Left lung (tissue), 4 donors: ENCODE measurements at regions not wholly inside any gene's neighbourhood (a gene's known extent, or its start where the extent isn't known, plus 50 kb on each side); places are given as distances from the start of the nearest gene placed in this dataset.

Experiments
- ATAC-seq: fragments of 200-7000 bp; cut with Tn5 transposase; one replicate; pipeline ENCODE4 v1.9.1; 2020; ENCODE audit warnings: moderate library complexity
- DNase-seq, 4 donors: peaks; one replicate each; pipeline ENCODE4 v3.0.0-alpha.2; 2013 to 2020
- H3K27ac ChIP-seq, 2 donors: fragments of 200-600 bp; sonication (generic) in 1 of 2; one replicate each; pipeline versions ENCODE4 v1.5.0 to v1.8.0; 2020 to 2021
- H3K27me3 ChIP-seq, 2 donors: fragments of 200-600 bp; sonication (generic) in 1 of 2; one replicate each; pipeline versions ENCODE4 v1.5.0 to v1.8.0; 2020 to 2021
- H3K36me3 ChIP-seq, 2 donors: fragments of 200-600 bp; sonication (generic) in 1 of 2; one replicate each; pipeline versions ENCODE4 v1.5.0 to v1.8.0; 2020 to 2021
- H3K4me1 ChIP-seq, 2 donors: fragments of 200-600 bp; one replicate each; pipeline ENCODE4 v1.8.0; 2021
- H3K4me3 ChIP-seq, 2 donors: fragments of 200-600 bp; sonication (generic) in 1 of 2; one replicate each; pipeline versions ENCODE4 v1.5.0 to v1.8.0; 2020 to 2021; ENCODE audit warnings: mild to moderate bottlenecking in 1 of 2
- H3K9me3 ChIP-seq, 2 donors: fragments of 200-600 bp; sonication (generic) in 1 of 2; one replicate each; pipeline versions ENCODE4 v1.5.0 to v1.8.0; 2020 to 2021
- intact Hi-C, 2 donors: fragments of 100-400 bp; cut with DNase I; formaldehyde crosslinking; loops; one replicate each; pipeline versions ENCODE4 v1.11.2 to v1.14.2; 2022
- TF ChIP-seq, protein P1 (sequence below), 2 donors: fragments of 200-600 bp; sonication (generic) in 1 of 2; IDR thresholded peaks; one replicate each; pipeline versions ENCODE4 v1.5.0 to v1.8.0; 2021; ENCODE audit warnings: antibody characterized with exemption in 2 of 2
- donor health status: DM: no; HTN: yes; CAD: no.
- donor health status: DM: no; HTN: no; CAD: no.

DNA sequence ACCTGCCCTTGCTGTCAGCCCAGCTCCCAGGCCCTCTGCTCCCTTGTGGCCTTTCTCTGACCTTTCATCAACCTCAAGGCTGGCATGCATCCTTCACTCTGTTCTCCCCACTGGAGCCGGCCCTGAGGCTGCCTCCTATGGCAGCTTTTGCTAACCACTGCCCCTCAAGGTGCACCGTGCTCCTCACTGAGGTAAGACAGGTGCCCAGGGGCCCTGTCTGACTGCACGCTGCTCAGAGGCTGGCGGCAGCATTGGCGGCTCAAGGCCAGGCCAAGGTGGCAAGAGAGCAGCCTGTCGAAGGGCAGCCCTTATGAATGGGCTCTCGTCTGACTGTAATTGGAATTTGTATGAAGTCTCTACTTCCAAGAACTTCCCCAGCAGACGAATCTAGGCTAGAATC, 172.6 kb downstream of the ZNF248 start:
- intact Hi-C loops: no loop called here
- no peak for ATAC-seq
- H3K9me3 ChIP-seq: peaks cover 0 to 79% of the 10 kb centered on the region in 2 donors

DNA sequence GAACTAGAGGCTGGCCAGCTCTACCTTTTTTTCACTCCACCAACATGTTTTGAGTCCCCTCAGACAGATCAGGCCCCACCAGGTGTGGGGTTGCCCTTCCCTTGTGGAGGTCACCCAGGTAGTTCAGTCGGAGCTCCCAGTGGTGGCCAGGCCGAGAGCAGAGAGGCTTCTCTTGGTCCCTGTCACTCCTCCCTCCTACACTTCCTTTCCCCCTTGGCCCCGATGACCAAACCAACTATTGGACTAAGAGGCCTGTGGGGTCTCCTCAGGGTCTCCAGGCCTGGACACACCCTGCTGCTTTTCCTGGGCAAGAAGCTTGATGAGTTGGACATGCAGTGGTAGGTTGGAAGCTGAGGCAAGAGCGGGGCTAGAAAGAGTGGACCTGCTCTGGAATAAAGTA, 174.8 kb downstream of the ZNF248 start:
- H3K9me3 ChIP-seq: peaks cover 0 to 74% of the 10 kb centered on the region in 2 donors
- DNase-seq: no peak
- intact Hi-C loops: no loop called here
- H3K36me3 ChIP-seq: no peaks in the 10 kb centered on the region
- no peaks in the 10 kb centered on the region for H3K27me3 ChIP-seq
- TF ChIP-seq, protein P1, sequence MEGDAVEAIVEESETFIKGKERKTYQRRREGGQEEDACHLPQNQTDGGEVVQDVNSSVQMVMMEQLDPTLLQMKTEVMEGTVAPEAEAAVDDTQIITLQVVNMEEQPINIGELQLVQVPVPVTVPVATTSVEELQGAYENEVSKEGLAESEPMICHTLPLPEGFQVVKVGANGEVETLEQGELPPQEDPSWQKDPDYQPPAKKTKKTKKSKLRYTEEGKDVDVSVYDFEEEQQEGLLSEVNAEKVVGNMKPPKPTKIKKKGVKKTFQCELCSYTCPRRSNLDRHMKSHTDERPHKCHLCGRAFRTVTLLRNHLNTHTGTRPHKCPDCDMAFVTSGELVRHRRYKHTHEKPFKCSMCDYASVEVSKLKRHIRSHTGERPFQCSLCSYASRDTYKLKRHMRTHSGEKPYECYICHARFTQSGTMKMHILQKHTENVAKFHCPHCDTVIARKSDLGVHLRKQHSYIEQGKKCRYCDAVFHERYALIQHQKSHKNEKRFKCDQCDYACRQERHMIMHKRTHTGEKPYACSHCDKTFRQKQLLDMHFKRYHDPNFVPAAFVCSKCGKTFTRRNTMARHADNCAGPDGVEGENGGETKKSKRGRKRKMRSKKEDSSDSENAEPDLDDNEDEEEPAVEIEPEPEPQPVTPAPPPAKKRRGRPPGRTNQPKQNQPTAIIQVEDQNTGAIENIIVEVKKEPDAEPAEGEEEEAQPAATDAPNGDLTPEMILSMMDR (IDR thresholded peaks at IDR 0.05): no peak
- H3K4me1 ChIP-seq: no peaks in the 10 kb centered on the region
- H3K4me3 ChIP-seq: no peak overlapping the region
- ATAC-seq: no peak
- no peak overlapping the region for H3K27ac ChIP-seq

More for the DNA sequence above, 172.6 kb downstream of the ZNF248 start:
- Histone ChIP-seq H3K4me1 (no peaks in the 10 kb centered on the region), H3K4me3 (no peak overlapping the region), H3K27ac (no peak overlapping the region), H3K27me3 (no peaks in the 10 kb centered on the region), H3K36me3 (no peaks in the 10 kb centered on the region)
- no peak for DNase-seq
- TF ChIP-seq, protein P1 (IDR thresholded peaks at IDR 0.05): no peak

- intact Hi-C loops: no loop called here
These were observed 175.8 kb downstream of the ZNF248 start for GRCh38 chr10:37681617-37681999.

DNA sequence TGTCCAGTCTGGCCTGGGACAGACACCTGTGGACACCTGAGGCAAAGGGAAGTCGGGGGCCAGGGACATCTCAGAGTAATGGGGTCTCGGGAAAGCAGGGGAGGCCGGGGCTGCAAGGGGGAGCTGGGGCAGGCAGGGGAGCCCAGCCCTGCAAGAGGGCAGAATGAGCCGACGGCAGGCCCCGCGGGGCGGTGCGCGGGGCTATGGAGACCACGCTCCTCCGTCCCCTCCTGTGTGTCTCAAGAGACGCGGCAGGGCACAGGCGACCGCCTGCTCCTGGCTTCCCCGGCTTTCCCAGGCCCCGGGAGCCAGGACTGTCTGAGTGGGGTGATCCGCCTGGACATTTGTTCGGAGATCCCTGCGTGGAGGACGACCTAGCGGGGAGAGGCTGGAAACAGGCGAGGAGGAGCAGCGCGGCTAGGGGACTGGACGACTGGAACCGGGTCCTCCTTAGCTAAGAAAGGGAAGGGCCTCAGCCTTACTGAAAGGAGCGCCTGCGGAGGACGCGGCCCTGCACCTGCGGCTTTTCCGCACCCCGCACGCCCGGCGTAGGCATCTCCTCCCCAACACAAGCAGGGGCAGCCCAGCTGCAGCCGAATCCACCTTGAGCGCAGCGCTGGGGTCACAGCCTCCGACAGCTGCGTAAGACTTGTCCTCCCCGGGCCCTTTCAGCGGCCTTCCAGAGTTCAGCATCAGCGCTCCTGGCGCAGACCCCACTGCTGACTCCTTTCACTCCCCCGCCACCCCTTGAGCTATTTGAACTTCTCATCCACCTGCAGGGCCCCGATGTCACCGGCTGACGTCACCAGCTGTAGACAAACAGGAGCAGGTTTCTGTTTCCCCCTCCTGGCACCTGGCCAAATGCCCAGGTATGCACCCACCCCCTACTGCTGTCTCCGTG, 176.4 kb downstream of the ZNF248 start:
- no peaks in the 10 kb centered on the region for H3K36me3 ChIP-seq
- no peaks in the 10 kb centered on the region for H3K27me3 ChIP-seq
- TF ChIP-seq, protein P1 (IDR thresholded peaks at IDR 0.05): no peak
- intact Hi-C loops: no loop called here
- peaks cover 0 to 59% of the 10 kb centered on the region in 2 donors for H3K9me3 ChIP-seq
- H3K4me1 ChIP-seq: no peaks in the 10 kb centered on the region
- ATAC-seq (no peak), DNase-seq (no peak)
- H3K4me3 ChIP-seq: no peak overlapping the region
- H3K27ac ChIP-seq: no peak overlapping the region

More at GRCh38 chr10:37681617-37681999, 175.8 kb downstream of the ZNF248 start:
- TF ChIP-seq, protein P1 (IDR thresholded peaks at IDR 0.05): no peak
- ATAC-seq (no peak), DNase-seq (no peak)
- Histone ChIP-seq H3K9me3 (peaks cover 0 to 65% of the 10 kb centered on the region in 2 donors), H3K4me1 (no peaks in the 10 kb centered on the region), H3K27me3 (no peaks in the 10 kb centered on the region), H3K4me3 (no peak overlapping the region), H3K27ac (no peak overlapping the region), H3K36me3 (no peaks in the 10 kb centered on the region)

- Histone ChIP-seq H3K27me3 (no peaks in the 10 kb centered on the region), H3K4me1 (no peaks in the 10 kb centered on the region), H3K27ac (no peak overlapping the region), H3K9me3 (peaks cover 0 to 54% of the 10 kb centered on the region in 2 donors), H3K4me3 (no peak overlapping the region), H3K36me3 (no peaks in the 10 kb centered on the region)
- TF ChIP-seq, protein P1 (IDR thresholded peaks at IDR 0.05): no peak
- DNase-seq: no peak
- ATAC-seq: no peak
- intact Hi-C loops: no loop called here
These were observed 177.1 kb downstream of the ZNF248 start for GRCh38 chr10:37680243-37680683.
